ENCODE measurements at regions not wholly inside any gene's neighbourhood (a gene's known extent, or its start where the extent isn't known, plus 50 kb on each side); places are given as distances from the start of the nearest gene placed in this dataset.
"Not testable (repeated sequence)": the region's sequence is repeated elsewhere in the genome, so short reads cannot be mapped to it uniquely, and the experiment has no call there.

DNA sequence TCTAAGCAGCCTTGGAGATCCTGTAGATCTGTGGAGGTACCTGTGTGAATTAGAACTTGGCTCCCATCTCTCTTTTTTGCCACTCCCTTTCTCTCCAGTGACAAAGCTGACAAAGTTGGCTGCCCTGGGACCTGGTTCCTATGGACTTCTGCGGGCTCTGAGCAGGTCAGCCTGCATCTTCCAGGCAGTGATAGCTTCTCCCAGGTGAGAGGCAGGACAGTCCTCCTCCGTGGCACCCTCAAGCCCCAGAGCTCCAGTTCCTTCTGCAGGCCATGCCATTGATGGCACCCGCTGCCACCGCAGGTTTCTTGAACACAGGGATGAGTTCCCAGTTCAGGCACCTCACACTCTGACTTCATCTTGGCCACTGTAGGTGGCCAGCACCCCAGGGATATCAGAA, 73.5 kb upstream of the GRB10 start:
- DNase-seq (ENCODE audit: low read depth in 1 of 2, low spot score in 1 of 2): no peak

DNA sequence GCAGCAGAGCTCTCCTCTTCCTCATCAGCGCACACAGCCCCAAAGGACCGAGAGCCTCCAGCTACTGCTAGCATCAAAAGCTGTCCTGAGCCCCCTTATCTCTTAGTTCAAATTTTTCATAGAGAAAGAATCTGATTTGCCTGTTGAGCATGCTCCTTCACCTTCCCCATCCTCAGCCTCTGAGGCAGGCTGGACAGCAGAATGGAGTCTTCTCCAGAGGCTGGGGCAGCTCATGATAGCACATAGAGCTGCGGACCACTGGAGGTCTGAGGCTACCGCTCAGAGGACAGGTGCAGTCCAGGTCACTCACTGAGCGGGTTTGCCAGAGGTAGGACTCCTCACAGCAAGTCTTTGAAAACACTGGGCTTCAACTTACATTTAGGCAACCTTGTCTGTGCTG, 72.8 kb upstream of the GRB10 start:
- no peak for DNase-seq (ENCODE audit: low read depth in 1 of 2, low spot score in 1 of 2)

DNA sequence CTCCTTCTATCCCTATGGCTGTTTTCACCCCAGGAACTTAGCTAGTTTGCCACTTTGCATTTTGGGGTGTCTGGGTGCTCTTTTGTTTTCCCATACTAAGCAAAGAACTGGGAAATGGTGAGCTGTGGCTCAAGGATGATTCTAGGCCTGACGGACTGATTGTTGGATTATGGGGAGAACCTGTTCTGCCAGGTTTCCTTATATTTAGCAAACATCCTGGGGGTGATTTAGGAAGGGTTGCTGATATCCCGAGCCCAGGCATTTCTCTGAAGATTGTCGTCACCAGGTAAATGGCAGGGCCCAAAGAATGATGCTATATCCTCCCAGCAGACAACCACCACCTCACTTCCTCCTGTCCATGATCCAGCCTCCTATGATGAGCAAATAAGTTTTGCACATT, 72.1 kb upstream of the GRB10 start:
- no peak for DNase-seq (ENCODE audit: low read depth in 1 of 2, low spot score in 1 of 2)

DNA sequence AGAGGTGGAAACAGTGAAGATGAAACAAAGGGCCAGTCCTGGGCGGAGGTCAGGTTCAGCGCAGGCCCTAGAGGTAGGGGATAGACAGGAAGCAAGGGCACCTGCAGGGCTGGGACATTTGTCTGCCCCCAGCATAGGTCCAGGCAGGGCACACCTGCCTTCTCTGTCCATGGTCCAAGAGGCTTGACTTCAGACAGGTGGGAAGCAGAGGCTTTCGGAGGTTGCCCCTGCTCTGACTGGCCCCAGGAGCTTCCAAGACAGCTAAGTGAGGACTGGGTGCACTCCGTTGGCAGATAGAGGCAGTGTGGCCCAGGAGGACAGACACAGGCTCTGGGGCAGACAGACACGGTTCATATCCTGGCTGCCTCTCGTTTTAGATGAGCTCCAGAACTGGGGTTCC, 71.6 kb upstream of the GRB10 start:
- DNase-seq (ENCODE audit: low read depth in 1 of 2, low spot score in 1 of 2): no peak

DNA sequence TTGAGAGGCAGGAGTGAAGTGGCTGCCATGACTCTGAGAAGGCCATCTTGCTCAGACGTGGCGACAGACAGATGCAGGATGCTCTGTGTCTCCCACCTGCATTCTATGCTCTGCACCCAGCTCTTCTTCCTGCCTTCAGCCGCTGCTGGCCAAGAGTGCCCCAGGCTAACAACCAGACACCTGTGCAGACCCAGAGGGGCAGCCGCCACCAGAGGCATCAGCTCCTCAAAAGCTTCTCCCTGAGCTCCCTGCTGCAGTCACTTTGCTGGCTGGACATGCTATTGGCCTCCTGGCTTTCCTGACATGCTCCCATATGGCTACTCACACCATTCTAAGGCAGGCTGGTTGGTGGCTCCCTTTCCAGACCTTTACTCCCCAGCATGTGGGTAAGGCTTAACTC, 70.6 kb upstream of the GRB10 start:
- no peak for DNase-seq (ENCODE audit: low read depth in 1 of 2, low spot score in 1 of 2)

DNA sequence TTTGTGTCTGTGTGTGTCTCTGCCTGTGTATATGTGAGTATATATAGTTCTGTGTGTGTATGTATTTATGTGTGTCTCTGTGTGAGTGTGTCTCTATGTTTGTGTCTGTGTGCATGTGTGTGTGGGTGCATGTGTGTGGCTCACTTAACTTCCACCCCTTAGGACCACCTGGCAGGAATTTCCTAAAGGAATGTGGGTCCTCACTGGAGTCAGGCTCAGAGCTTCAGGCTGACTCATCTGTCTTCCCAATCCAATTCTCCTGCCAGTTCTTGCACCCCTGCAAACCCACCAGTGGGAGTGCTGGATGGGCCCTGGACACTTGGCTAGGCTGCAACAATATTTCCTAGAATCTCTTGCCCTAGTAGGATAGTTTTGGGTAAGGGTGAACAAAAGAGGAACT, 70.2 kb upstream of the GRB10 start:
- DNase-seq (ENCODE audit: low read depth in 1 of 2, low spot score in 1 of 2): no peak

DNA sequence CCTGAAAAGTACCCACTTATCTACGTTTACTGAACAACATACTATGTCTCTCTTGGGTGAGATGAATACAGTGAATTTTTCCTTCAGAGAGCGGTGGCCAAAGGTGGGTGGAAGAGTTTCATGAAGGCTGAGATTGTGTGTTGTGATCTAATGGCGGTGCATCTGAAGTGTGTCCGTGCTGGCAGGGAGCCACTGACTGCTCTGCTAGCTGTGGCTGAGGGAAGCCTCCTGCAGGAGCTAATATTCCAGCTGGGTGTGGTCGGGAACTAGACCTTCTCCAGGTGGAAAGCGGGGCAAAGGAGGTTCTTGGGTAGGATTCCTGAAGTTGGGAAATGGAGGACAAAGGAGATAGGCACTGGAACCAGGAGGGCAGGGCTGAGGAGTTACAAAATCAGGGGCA, 69.2 kb upstream of the GRB10 start:
- DNase-seq (ENCODE audit: low read depth in 1 of 2, low spot score in 1 of 2): no peak

DNA sequence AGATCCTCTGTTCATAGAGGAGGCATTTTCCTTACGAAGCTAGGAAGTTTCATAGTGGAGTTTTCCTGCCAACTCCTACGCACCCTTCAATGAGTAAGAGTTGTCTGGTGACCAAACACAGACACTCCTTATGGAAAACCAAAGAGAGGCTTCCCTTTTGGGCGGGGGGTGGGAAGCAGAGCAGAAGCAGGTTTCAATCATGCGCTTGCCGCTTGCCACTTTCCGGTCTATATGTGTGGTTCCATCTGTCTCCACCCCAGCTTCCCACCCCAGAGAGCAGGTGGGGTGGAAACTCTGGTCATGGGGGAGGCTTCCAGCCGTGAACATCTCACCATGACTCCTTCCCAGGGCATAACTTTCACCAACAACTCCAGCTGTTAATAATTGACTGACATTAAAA, 68.8 kb upstream of the GRB10 start:
- no peak for DNase-seq (ENCODE audit: low read depth in 1 of 2, low spot score in 1 of 2)

DNA sequence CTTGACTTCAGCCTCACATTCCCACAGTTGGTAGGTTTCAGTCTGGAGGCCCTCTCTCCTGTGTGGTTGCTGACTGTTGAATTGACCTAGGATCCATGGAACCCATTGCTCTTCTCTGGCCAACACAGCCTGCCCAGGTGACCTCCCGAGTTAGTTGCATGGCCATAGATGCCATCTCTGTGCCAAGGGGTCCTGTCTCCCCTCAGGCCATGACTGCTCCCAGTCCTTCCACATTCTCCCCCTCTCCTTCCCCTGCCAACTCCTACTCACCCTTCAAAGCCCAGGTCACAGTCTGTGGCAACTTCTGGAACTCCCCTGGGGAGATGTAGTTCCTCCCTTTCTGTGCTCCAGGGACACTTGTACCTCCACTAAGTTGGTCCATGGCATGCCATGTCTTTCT, 67.3 kb upstream of the GRB10 start:
- no peak for DNase-seq (ENCODE audit: low read depth in 1 of 2, low spot score in 1 of 2)

DNA sequence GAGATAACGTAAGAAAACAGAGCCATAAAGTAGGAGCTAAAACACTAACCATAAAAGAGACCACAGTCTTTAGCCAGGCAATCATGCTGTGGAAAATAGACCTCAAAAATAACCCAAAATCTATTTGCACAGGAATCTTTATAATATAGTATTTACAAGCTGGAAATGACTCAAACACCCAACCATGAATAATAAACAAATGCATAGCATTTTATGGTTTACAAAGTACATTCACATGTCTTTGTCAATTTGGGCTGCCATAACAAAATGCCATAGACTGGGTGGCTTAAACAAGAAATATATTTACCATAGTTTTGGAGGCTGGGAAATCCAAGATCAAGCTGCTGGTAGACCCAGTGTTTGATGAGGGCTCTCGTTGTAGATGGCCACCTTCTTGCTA, 65.5 kb upstream of the GRB10 start:
- DNase-seq (ENCODE audit: low read depth in 1 of 2, low spot score in 1 of 2): no peak

DNA sequence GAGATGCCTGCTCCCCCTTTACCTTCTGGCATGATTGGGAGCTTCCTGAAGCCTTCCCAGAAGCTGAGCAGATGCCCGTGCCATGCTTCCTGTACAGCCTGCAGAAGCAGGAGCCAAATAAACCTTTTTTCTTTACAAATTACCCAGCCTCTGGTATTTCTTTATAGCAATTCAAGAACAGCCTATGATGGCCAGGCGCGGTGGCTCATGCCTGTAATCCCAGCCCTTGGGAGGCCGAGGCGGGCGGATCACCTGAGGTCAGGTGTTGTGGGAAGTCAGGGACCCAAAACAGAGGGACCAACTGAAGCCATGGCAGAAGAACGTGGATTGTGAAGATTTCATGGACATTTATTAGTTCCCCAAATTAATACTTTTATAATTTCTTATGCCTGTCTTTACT, 62.2 kb upstream of the GRB10 start:
- not testable (repeated sequence) for DNase-seq (ENCODE audit: low read depth in 1 of 2, low spot score in 1 of 2)

DNA sequence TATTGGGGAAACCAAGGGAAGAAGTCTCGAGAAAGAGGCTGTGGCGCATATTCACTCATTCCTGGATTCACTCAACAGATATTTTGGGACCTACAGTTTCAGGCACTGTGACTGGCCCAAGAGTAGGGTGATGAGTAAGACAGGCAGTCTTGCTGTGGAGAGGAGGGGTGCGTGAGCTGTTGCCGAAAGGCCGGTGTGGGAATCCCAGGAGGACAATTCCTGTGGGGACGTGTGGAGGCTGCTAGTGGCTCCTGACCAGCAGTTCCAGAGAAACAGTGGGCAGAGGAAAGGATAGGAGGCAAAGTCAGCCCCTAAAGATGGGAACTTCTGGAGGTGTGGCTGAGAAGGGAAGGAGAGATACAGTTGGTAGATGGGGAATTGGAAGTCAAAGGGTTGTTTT, 59.3 kb upstream of the GRB10 start:
- DNase-seq (ENCODE audit: low read depth in 1 of 2, low spot score in 1 of 2): no peak

DNA sequence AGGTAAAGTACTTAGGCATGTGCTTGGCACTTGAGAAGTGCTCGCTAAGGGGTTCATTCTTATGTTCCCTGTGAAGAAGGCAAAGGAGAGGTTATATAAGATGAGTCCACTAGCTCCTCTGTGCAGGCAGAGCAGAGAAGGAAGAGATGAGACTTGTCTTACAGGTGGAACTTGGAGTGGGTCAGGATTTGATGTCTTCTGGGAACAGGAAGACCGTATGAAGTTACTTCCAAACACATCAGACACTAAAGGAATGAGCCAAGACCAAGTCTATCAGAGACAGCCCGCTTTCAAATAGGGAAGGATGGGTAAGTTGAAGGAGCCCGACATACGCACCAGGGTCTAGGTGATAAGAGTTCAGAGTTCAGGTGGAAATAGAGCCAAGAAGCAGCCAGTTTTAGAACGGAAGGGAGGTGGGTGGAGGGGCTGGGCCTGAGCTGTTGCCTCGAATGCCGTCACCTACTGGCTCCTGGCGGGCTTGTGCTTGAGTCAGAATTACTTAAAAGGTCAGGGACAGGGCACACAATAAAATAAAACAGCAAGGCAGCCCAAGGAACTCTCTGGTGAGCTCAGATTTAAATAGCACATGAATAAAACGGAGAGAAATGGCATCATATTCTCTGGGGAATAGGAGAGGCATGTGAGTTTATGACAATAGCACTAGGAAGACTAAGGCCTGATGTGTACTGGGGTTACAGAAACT, 56.1 kb upstream of the GRB10 start:
- no peak for DNase-seq (ENCODE audit: low read depth in 1 of 2, low spot score in 1 of 2)

DNA sequence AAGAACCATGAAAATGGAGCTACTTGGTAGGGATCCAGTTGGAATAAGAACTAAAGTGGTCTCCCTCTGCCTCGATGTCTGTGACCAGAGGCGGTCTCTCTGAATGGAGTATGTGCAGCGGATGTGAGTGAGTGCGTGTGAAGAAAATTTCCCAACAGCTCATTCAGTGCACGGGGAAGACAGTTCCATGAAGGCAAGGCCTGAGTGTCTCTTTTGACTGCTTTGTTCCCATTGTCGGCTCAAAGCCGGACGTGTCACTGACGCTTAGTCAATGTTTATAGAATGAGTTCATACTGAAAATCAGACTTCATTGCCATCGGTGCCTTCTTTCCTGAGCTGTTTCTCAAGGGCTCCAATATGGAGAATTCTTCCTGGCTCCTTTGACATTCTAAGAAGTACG, 55.3 kb upstream of the GRB10 start:
- DNase-seq (ENCODE audit: low read depth in 1 of 2, low spot score in 1 of 2): no peak

DNA sequence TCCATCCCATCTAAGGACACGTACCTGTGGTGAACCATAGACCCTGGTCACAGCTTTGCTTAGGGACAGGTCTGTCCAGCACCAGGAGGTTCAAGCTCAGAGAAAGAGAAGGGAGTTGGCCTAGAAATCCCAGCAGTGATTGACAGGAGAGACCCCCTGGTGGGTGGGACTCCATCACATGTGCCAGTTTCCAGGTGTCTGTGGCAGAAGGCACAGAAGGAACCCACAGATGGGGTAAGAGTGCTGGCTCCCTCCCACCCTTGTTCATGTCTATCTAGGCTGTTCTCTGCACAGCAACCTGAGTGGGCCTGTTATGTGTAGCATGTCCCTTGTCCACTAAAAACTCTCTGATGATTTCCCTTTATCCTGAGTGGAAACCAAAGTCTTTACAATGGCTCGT, 54.0 kb upstream of the GRB10 start:
- DNase-seq (ENCODE audit: low read depth in 1 of 2, low spot score in 1 of 2): no peak

DNA sequence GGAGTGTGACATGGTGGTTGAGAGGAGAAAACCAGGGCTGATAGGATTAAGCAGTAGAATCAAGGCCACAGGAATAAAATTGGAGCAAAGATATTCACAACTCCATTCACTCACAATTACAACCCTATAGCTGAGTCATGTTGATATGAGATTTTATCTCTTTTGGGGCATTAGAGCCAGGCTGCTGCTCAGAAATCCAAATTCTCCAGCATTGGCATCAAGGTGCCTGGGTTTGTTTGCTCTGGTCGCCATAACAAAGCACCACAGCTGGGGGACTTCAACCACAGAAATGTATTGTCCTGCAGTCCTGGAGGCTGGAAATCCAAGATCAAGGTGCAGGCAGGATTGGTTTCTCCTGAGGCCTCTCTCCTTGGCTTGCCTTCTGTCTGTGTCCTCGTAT, 52.5 kb upstream of the GRB10 start:
- no peak for DNase-seq (ENCODE audit: low read depth in 1 of 2, low spot score in 1 of 2)

DNA sequence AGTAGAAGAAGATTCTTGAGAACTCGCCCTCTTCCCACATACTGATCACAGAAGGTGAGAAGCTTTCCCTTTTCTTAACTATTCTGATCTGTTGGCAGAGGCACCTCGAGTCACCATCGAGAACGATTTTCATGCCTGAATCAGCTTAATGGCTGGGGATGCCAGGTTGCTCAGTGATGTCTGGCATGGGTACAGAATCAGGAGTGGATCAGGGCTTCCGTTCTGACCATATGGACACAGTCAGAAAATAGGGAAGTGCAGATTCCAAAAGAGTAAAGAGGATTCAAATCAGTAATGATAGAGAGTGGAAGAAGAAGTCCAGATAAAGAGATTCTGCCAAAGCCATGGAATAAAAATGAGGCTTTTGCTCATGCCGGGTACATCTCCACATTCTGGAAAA, 52.0 kb upstream of the GRB10 start:
- no peak for DNase-seq (ENCODE audit: low read depth in 1 of 2, low spot score in 1 of 2)

DNA sequence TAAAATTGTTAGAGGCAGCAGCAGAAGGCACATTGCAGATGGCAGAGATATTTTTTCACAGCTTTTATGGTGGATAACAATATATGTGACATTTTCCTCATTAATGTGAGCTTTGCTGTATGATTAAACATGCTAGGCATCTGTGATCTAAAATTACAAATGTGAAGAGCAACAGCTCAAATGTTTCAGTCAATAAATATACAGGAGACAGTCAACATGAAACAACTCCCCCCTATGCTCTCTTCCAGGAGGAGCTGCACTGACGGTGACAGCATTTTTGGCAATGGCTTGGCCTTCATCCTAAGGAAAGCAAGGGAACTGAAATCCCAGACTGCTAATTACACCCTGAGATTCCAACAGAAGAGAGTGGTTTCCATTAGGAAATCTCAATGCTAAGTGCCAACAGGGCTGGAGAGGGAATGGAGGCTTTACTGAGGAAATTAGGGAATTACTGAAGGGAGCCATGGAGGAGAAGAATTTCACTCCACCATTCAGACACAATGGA, 51.4 kb upstream of the GRB10 start:
- no peak for DNase-seq (ENCODE audit: low read depth in 1 of 2, low spot score in 1 of 2)

DNA sequence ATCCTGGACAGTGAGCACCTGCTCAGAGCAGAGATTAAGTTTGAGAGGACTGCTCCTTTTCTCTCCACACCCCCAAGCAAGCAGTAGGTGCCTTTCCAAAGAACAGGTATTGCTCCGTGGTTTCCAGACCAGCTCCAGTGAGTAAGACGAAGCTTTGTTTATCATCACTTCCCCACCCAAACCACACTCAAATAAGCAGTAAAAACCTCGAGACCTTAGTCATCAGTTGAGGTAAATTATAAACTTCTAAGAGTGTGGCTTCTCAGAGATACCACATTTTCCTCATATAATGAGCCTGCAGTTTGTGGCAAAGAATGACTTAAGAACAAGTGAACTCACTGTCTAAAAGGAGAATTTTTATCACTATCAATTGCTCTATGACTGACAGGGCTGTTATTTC, 50.0 kb upstream of the GRB10 start:
- no peak for DNase-seq (ENCODE audit: low read depth in 1 of 2, low spot score in 1 of 2)

Measured in stimulated activated CD4-positive, alpha-beta T cell treated with anti-CD3 and anti-CD28 coated beads, Interleukin-15, amount 100 ng/mL, for 1 hour (primary cell).